ENCODE measurements at regions not wholly inside any gene's neighbourhood (a gene's known extent, or its start where the extent isn't known, plus 50 kb on each side); places are given as distances from the start of the nearest gene placed in this dataset.

GRCh38 chr21:24050231-24050630 lies 1557.0 kb downstream of the MRPL39 start:
- no peak overlapping the region for H3K4me2 ChIP-seq (ENCODE audit: insufficient read depth, low read length)
- no peaks in the 10 kb centered on the region for H3K27me3 ChIP-seq (ENCODE audit: insufficient read depth, low read length)
- no peak for TF ChIP-seq CTCF (IDR thresholded peaks at IDR 0.05; ENCODE audit: extremely low read depth, low read depth, low read length)
- no peaks in the 10 kb centered on the region for H3K4me1 ChIP-seq (ENCODE audit: insufficient read depth, low read length)
- H4K20me1 ChIP-seq (ENCODE audit: insufficient read depth, low read length), result no peaks in the 10 kb centered on the region
- no peak overlapping the region for H2AFZ ChIP-seq (ENCODE audit: low read length)
- no peaks in the 10 kb centered on the region for H3K9me3 ChIP-seq (ENCODE audit: low read depth, low read length)
- H3K79me2 ChIP-seq (ENCODE audit: insufficient read depth, low read length), result no peaks in the 10 kb centered on the region
- no peak overlapping the region for H3K27ac ChIP-seq (ENCODE audit: low read depth, low read length)
- DNase-seq (ENCODE audit: insufficient read length, low spot score, missing footprints), result no peak
- H3K4me3 ChIP-seq (ENCODE audit: insufficient read depth, low read length), result no peak overlapping the region
- no peaks in the 10 kb centered on the region for H3K36me3 ChIP-seq (ENCODE audit: insufficient read depth, low read length)

GRCh38 chr21:24046829-24047443 lies 1560.3 kb downstream of the MRPL39 start:
- H2AFZ ChIP-seq (ENCODE audit: low read length), result no peak overlapping the region
- no peaks in the 10 kb centered on the region for H3K36me3 ChIP-seq (ENCODE audit: insufficient read depth, low read length)
- H3K79me2 ChIP-seq (ENCODE audit: insufficient read depth, low read length), result no peaks in the 10 kb centered on the region
- H3K9me3 ChIP-seq (ENCODE audit: low read depth, low read length), result no peaks in the 10 kb centered on the region
- no peak for TF ChIP-seq CTCF (IDR thresholded peaks at IDR 0.05; ENCODE audit: extremely low read depth, low read depth, low read length)
- no peak overlapping the region for H3K27ac ChIP-seq (ENCODE audit: low read depth, low read length)
- H3K27me3 ChIP-seq (ENCODE audit: insufficient read depth, low read length), result no peaks in the 10 kb centered on the region
- H4K20me1 ChIP-seq (ENCODE audit: insufficient read depth, low read length), result no peaks in the 10 kb centered on the region
- H3K4me1 ChIP-seq (ENCODE audit: insufficient read depth, low read length), result no peaks in the 10 kb centered on the region
- H3K4me3 ChIP-seq (ENCODE audit: insufficient read depth, low read length), result no peak overlapping the region
- no peak overlapping the region for H3K4me2 ChIP-seq (ENCODE audit: insufficient read depth, low read length)
- DNase-seq (ENCODE audit: insufficient read length, low spot score, missing footprints), result no peak

GRCh38 chr21:24045775-24046215 lies 1561.5 kb downstream of the MRPL39 start:
- H3K4me2 ChIP-seq (ENCODE audit: insufficient read depth, low read length), result no peak overlapping the region
- H3K27ac ChIP-seq (ENCODE audit: low read depth, low read length), result no peak overlapping the region
- no peak for TF ChIP-seq CTCF (IDR thresholded peaks at IDR 0.05; ENCODE audit: extremely low read depth, low read depth, low read length)
- no peaks in the 10 kb centered on the region for H3K4me1 ChIP-seq (ENCODE audit: insufficient read depth, low read length)
- no peak overlapping the region for H2AFZ ChIP-seq (ENCODE audit: low read length)
- H3K79me2 ChIP-seq (ENCODE audit: insufficient read depth, low read length), result no peaks in the 10 kb centered on the region
- no peaks in the 10 kb centered on the region for H3K27me3 ChIP-seq (ENCODE audit: insufficient read depth, low read length)
- no peak for DNase-seq (ENCODE audit: insufficient read length, low spot score, missing footprints)
- no peak overlapping the region for H3K4me3 ChIP-seq (ENCODE audit: insufficient read depth, low read length)
- H3K9me3 ChIP-seq (ENCODE audit: low read depth, low read length), result no peaks in the 10 kb centered on the region
- H4K20me1 ChIP-seq (ENCODE audit: insufficient read depth, low read length), result no peaks in the 10 kb centered on the region
- H3K36me3 ChIP-seq (ENCODE audit: insufficient read depth, low read length), result no peaks in the 10 kb centered on the region

GRCh38 chr21:24045373-24045772 lies 1561.9 kb downstream of the MRPL39 start:
- Histone ChIP-seq H3K27me3 (ENCODE audit: insufficient read depth, low read length) (no peaks in the 10 kb centered on the region), H3K4me1 (ENCODE audit: insufficient read depth, low read length) (no peaks in the 10 kb centered on the region), H3K4me2 (ENCODE audit: insufficient read depth, low read length) (no peak overlapping the region), H4K20me1 (ENCODE audit: insufficient read depth, low read length) (no peaks in the 10 kb centered on the region), H3K4me3 (ENCODE audit: insufficient read depth, low read length) (no peak overlapping the region), H3K9me3 (ENCODE audit: low read depth, low read length) (no peaks in the 10 kb centered on the region), H3K36me3 (ENCODE audit: insufficient read depth, low read length) (no peaks in the 10 kb centered on the region), H3K79me2 (ENCODE audit: insufficient read depth, low read length) (no peaks in the 10 kb centered on the region), H3K27ac (ENCODE audit: low read depth, low read length) (no peak overlapping the region), H2AFZ (ENCODE audit: low read length) (no peak overlapping the region)
- no peak for DNase-seq (ENCODE audit: insufficient read length, low spot score, missing footprints)
- TF ChIP-seq CTCF (IDR thresholded peaks at IDR 0.05; ENCODE audit: extremely low read depth, low read depth, low read length), result no peak
